Fibroblast of mammary gland (primary cell): ENCODE measurements at regions not wholly inside any gene's neighbourhood (a gene's known extent, or its start where the extent isn't known, plus 50 kb on each side); places are given as distances from the start of the nearest gene placed in this dataset.
A peak's percentile ranks its signal among the peaks of the same experiment; 100 is the strongest.

Source experiments
- DNase-seq: peaks from one replicate; pipeline ENCODE4 v3.0.0-alpha.2; 2010; ENCODE audit warnings: low read depth
- H3K4me3 ChIP-seq: 2 replicates; pipeline ENCODE4 v1.5.1; 2011; ENCODE audit warnings: low read depth, mild to moderate bottlenecking, low read length, moderate library complexity; ENCODE audit not compliant: control insufficient read depth
- TF ChIP-seq, protein P1 (sequence below): conservative IDR thresholded peaks from 2 replicates; pipeline ENCODE4 v1.5.1; 2011; ENCODE audit warnings: low read depth, low read length, inconsistent platforms; ENCODE audit not compliant: control insufficient read depth, insufficient read depth

DNA sequence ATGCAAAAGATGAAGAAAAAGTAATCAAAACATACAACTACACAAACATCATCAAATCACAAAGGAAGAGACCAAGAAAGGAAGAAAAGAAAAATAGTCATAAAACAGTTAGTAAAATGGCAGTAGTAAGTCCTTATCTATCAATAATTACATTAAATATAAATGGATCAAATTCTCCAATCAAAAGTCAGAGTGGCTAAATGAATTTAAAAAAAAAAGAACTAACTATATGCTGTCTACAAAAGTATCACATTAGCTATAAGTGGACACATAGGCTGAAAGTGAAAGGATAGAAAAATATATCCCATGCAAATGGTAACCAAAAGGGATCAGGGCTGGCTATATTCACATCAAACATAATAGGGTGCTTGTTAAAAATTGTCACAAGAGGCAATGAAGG, 116.5 kb downstream of the NOL4 start:
- TF ChIP-seq, protein P1, sequence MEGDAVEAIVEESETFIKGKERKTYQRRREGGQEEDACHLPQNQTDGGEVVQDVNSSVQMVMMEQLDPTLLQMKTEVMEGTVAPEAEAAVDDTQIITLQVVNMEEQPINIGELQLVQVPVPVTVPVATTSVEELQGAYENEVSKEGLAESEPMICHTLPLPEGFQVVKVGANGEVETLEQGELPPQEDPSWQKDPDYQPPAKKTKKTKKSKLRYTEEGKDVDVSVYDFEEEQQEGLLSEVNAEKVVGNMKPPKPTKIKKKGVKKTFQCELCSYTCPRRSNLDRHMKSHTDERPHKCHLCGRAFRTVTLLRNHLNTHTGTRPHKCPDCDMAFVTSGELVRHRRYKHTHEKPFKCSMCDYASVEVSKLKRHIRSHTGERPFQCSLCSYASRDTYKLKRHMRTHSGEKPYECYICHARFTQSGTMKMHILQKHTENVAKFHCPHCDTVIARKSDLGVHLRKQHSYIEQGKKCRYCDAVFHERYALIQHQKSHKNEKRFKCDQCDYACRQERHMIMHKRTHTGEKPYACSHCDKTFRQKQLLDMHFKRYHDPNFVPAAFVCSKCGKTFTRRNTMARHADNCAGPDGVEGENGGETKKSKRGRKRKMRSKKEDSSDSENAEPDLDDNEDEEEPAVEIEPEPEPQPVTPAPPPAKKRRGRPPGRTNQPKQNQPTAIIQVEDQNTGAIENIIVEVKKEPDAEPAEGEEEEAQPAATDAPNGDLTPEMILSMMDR, result no peak
- no peak for DNase-seq
- no peak overlapping the region for H3K4me3 ChIP-seq

DNA sequence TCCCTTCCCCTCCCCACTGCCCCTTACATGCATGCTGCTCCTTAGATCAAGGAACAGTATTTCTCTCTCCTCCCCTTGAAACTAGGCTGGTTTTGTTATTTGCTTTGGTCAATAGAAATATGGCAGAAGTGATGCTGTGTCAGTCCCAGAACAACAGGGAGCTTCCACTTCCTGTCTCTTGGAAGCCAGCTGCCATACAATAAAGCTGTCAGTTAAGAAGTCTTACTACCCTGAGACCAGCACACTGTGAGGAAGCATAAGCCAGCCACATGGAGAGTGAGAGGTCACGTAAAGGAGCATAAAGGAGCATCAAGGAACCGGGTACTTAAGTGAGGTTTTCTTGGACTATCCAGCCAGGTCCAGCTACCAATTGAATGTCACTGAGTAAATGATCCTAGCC, 126.6 kb downstream of the NOL4 start:
- no peak for DNase-seq
- no peak overlapping the region for H3K4me3 ChIP-seq
- TF ChIP-seq, protein P1, result no peak

DNA sequence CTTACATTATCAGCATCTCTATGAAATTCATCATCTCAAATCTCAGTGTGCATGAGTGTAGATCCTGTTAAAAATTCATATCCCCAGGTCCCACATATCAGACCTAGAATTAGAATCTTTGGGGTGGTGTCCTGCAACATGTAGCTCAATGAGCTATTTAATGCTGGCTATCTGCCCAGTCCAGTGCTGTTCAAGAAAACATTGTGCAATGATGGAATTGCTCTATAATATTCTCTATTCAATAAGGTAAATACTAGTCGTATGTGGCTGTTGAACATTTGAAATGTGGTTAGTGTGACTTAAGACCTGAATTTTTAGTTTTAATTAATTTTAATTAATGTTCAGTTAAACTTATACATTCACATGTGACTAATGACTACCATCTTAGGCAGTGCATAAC, 127.4 kb downstream of the NOL4 start:
- DNase-seq, result peak; percentile 14
- no peak overlapping the region for H3K4me3 ChIP-seq
- TF ChIP-seq, protein P1, result no peak

DNA sequence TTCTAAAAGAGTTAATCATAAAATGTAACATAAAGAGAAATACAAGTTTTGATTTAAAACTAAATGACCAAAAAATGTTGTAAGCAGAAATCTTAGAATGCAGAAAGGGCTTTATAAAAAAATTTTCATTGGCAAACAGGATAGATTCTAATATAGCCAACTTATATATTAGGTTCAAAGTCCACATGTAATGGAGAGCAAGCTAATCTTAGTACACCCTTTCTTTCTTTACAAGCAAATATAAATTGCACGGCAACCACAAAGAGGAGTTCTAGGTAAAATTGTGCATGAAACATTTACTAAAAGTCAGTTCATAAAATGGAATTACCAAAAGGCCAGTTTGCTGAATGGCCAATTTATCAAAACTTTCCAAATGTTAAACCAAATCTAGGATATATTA, 130.6 kb downstream of the NOL4 start:
- TF ChIP-seq, protein P1, result no peak
- H3K4me3 ChIP-seq, result no peak overlapping the region
- no peak for DNase-seq

DNA sequence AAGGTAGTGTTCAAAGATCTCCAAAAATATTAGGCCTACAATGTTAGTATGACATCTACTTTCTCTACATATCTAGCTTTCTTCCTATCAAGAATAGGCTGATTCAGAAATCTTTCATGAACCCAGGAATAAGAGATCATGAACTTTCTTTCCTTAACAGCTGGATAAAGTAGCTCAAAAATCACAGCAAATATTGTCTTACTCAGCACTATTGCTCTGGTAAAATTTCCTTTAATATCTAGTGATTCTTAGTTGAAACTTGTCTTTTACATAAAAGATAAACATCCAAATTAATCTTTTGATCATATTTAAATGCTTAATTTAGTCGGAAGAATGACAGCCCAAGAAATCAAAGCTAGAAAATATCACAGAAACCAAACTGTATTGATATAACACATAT, 131.9 kb downstream of the NOL4 start:
- no peak overlapping the region for H3K4me3 ChIP-seq
- TF ChIP-seq, protein P1, result no peak
- no peak for DNase-seq

DNA sequence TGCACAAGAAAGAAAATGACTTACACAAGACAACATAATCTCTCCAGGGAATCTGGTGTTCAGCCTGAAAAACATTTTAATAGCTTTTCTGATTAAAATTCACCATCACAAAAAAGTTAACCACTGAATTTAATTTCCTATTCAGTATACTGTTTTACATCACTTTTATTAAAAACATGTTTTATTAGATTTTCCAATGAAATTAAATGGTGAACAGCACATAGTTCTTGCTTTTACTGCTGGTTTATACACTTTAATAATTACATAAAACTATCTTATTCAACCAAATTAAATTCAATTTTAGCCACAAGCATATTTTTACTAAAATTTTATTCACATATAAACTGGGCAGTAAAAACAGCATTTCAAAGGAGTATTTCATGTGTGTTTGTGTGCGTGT, 138.3 kb downstream of the NOL4 start:
- no peak overlapping the region for H3K4me3 ChIP-seq
- no peak for DNase-seq
- TF ChIP-seq, protein P1, result no peak

DNA sequence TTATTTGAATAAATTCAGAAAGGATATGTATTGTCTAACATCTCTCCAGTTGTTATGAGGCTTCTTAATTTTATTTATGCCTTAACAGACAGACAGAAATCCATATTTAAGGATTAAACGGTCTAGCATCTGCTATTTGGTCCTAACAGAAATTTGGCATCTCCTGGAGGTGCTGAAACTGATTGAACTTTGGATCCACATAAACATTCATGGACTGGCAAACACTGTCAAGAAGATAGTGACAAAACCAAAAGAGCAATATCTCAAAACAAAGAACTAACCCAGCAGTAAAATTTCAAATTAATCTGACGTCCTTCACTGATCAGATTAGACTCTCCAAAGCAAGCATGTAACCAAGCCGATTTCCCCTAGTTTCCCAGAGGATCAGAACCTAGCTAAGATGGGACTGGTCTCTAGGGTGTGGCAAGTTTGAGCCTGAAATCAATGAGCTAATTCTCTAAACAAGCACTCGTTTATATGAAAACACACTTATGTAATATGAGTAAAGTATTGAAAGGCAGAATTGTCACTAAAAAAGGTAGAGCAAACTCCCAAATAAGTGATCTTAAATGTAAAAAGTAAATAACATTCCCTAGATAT, 139.5 kb downstream of the NOL4 start:
- no peak for DNase-seq
- TF ChIP-seq, protein P1, result no peak
- H3K4me3 ChIP-seq, result no peak overlapping the region
